PC-3 (cell line): ENCODE measurements at regions not wholly inside any gene's neighbourhood (a gene's known extent, or its start where the extent isn't known, plus 50 kb on each side); places are given as distances from the start of the nearest gene placed in this dataset.

ENCODE experiments used
- ATAC-seq: fragments of 200-7000 bp; cut with Tn5 transposase; 2 replicates; pipeline ENCODE4 v1.9.1; 2020; ENCODE audit warnings: mild to moderate bottlenecking, moderate library complexity
- BruUV-seq: library from RNA; stranded (reverse); fragments of 400-500 nt; replicated peaks from 2 replicates; lab custom pipeline; 2021; lab: Mats Ljungman, UMichigan
- CTCF ChIA-PET: fragments of 300-600 bp; sonication (Branson Sonifier 250); formaldehyde crosslinking; loops from one replicate; lab custom pipeline; 2022; ENCODE audit warnings: antibody characterized with exemption; lab: Charles Lee
- POLR2A ChIA-PET: fragments of 300-600 bp; sonication (Branson Sonifier 250); formaldehyde crosslinking; loops from one replicate; lab custom pipeline; 2022; ENCODE audit warnings: antibody characterized with exemption; ENCODE audit not compliant: unreplicated experiment; lab: Charles Lee
- DNase-seq: peaks from one replicate; pipeline ENCODE4 v3.0.0-alpha.2; 2015
- H2AFZ ChIP-seq: fragments of 300-600 bp; sonication (generic); 2 replicates; pipeline ENCODE4 v1.6.0; 2016; ENCODE audit warnings: antibody characterized with exemption, low read length
- H3F3A ChIP-seq: fragments of 300-600 bp; sonication (generic); one replicate; pipeline ENCODE4 v1.6.0; 2017; ENCODE audit warnings: antibody characterized with exemption, low read length, control low read depth, mild to moderate bottlenecking; ENCODE audit not compliant: unreplicated experiment
- H3K27ac ChIP-seq: fragments of 300-600 bp; sonication (generic); 2 replicates; pipeline ENCODE4 v1.5.1; 2016; ENCODE audit warnings: mild to moderate bottlenecking, low read length
- H3K27me3 ChIP-seq: fragments of 300-600 bp; sonication (generic); 2 replicates; pipeline ENCODE4 v1.6.1; 2016; ENCODE audit warnings: low read length, mixed read lengths
- H3K36me3 ChIP-seq: fragments of 300-600 bp; sonication (generic); 2 replicates; pipeline ENCODE4 v1.6.1; 2016; ENCODE audit warnings: low read depth, mixed run types, low read length, mixed read lengths
- H3K4me1 ChIP-seq: fragments of 300-600 bp; sonication (generic); 2 replicates; pipeline ENCODE4 v1.5.1; 2016; ENCODE audit warnings: low read length; ENCODE audit not compliant: insufficient read depth
- H3K4me2 ChIP-seq: fragments of 300-600 bp; sonication (generic); 2 replicates; pipeline ENCODE4 v1.6.0; 2016; ENCODE audit warnings: low read length
- H3K4me3 ChIP-seq: fragments of 300-600 bp; sonication (generic); 2 replicates; pipeline ENCODE4 v1.5.1; 2016; ENCODE audit warnings: mild to moderate bottlenecking, low read length, mixed read lengths
- H3K79me2 ChIP-seq: fragments of 300-600 bp; sonication (generic); 2 replicates; pipeline ENCODE4 v1.6.1; 2017; ENCODE audit warnings: low read length, mixed read lengths
- H3K9ac ChIP-seq: fragments of 300-600 bp; sonication (generic); 2 replicates; pipeline ENCODE4 v1.6.0; 2016; ENCODE audit warnings: mild to moderate bottlenecking, low read length
- H3K9me2 ChIP-seq: fragments of 300-600 bp; sonication (generic); replicated peaks from 2 replicates; pipeline ENCODE4 v1.6.1; 2016; ENCODE audit warnings: mixed run types, low read length, mixed read lengths
- H3K9me3 ChIP-seq: fragments of 300-600 bp; sonication (generic); 2 replicates; pipeline ENCODE4 v1.6.1; 2016; ENCODE audit warnings: low read length, mixed read lengths
- H4K20me1 ChIP-seq: fragments of 300-600 bp; sonication (generic); 2 replicates; pipeline ENCODE4 v1.6.1; 2016; ENCODE audit warnings: low read length, mixed read lengths
- EZH2 ChIP-seq: fragments of 300-600 bp; sonication (generic); IDR thresholded peaks from one replicate; pipeline ENCODE4 v1.6.1; 2017; ENCODE audit warnings: antibody characterized with exemption, mild to moderate bottlenecking, low read length; ENCODE audit not compliant: unreplicated experiment
- EZH2phosphoT487 ChIP-seq: fragments of 300-600 bp; sonication (generic); IDR thresholded peaks from 2 replicates; pipeline ENCODE4 v1.6.1; 2018; ENCODE audit warnings: mild to moderate bottlenecking, antibody characterized with exemption, low read length, borderline replicate concordance
- intact Hi-C: fragments of 100-400 bp; cut with micrococcal nuclease; formaldehyde crosslinking; loops from 2 replicates; pipeline ENCODE4 v1.9.0; 2023
- TF ChIP-seq, protein P1 (sequence below): fragments of 300-600 bp; sonication (generic); conservative IDR thresholded peaks from 2 replicates; pipeline ENCODE4 v1.5.1; 2017; ENCODE audit warnings: antibody characterized with exemption, low read depth, mild to moderate bottlenecking, low read length

DNA sequence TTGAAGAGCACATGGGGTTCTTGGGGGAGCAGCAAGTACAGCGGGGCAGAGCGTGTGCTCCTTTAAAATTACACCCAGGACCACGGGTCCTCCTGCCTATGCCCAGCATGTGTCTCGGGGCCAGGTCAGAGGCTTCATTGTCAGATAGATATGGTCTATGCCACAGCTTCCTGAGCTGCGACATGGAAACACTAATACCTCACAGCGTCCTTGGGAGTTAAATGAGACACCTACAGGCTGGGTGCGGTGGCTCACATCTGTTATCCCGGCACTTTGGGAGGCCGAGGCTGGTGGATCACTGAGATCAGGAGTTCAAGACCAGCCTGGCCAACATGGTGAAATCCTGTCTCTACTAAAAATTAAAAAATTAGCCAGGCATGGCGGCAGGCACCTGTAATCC lies 110.8 kb upstream of the ATL2 start:
- Histone ChIP-seq H3K9ac (no peak overlapping the region), H3K4me2 (no peak overlapping the region), H3K27ac (no peak overlapping the region), H3K9me3 (no peaks in the 10 kb centered on the region), H3K27me3 (no peaks in the 10 kb centered on the region), H3K79me2 (no peaks in the 10 kb centered on the region), H4K20me1 (no peaks in the 10 kb centered on the region), H3K9me2 (no peaks in the 10 kb centered on the region), H3K4me3 (no peak overlapping the region), H2AFZ (no peak overlapping the region), H3K4me1 (no peaks in the 10 kb centered on the region), H3F3A (no peaks in the 10 kb centered on the region), H3K36me3 (no peaks in the 10 kb centered on the region)
- CTCF ChIA-PET = no interaction called here
- POLR2A ChIA-PET = no interaction called here
- intact Hi-C loops = no loop called here
- no peak for DNase-seq
- no TSS peak for BruUV-seq
- ATAC-seq = no peak
- TF ChIP-seq EZH2phosphoT487 (no peak), EZH2 (no peak)
- TF ChIP-seq, protein P1, sequence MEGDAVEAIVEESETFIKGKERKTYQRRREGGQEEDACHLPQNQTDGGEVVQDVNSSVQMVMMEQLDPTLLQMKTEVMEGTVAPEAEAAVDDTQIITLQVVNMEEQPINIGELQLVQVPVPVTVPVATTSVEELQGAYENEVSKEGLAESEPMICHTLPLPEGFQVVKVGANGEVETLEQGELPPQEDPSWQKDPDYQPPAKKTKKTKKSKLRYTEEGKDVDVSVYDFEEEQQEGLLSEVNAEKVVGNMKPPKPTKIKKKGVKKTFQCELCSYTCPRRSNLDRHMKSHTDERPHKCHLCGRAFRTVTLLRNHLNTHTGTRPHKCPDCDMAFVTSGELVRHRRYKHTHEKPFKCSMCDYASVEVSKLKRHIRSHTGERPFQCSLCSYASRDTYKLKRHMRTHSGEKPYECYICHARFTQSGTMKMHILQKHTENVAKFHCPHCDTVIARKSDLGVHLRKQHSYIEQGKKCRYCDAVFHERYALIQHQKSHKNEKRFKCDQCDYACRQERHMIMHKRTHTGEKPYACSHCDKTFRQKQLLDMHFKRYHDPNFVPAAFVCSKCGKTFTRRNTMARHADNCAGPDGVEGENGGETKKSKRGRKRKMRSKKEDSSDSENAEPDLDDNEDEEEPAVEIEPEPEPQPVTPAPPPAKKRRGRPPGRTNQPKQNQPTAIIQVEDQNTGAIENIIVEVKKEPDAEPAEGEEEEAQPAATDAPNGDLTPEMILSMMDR = no peak

DNA sequence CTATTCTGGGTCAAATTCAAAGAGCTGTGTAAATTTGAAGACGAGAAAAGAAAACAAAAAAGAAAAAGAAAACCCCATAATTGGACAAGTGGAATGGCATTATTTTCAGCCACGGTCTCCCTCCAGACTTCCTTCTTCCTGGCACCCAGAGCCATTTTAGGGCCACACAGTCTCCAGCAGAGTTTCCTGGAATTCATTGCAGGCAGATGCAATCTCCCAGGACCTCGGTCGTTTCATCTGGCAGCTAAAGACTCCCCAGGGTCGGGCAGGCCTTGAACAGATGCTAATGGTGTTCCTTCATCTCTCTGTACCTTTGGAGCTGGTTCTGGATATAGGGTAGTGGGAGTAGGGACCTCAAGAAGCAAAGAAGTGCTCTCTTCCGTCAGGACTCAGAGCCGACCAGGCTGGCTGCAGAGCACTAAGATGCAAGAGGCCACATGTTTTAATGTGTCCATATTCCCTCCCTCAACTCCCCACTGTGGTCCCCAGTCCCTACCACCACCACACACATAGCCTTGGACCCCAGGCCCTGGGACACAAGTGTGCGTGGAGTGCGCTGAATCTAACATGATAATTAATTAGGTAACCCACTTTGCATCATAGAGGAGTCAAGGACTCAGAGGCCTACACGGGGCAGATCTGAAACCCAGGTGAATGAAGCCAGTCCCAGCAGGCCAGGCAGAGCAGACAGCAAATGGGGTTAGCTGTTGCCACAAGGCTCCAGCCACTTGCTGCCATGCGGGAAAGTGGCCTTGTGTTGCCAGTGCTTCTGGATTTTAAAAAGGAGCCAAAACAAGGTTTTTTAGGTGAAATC lies 109.3 kb upstream of the ATL2 start:
- Histone ChIP-seq H3K9ac (no peak overlapping the region), H3K9me2 (no peaks in the 10 kb centered on the region), H4K20me1 (no peaks in the 10 kb centered on the region), H3K27me3 (no peaks in the 10 kb centered on the region), H3K4me2 (no peak overlapping the region), H3K27ac (no peak overlapping the region), H3K4me3 (no peak overlapping the region), H3K79me2 (no peaks in the 10 kb centered on the region), H3K36me3 (no peaks in the 10 kb centered on the region), H3K9me3 (no peaks in the 10 kb centered on the region), H3F3A (no peaks in the 10 kb centered on the region), H3K4me1 (no peaks in the 10 kb centered on the region), H2AFZ (no peak overlapping the region)
- CTCF ChIA-PET = no interaction called here
- no TSS peak for BruUV-seq
- DNase-seq (no peak), ATAC-seq (no peak)
- intact Hi-C loops = no loop called here
- TF ChIP-seq EZH2phosphoT487 (no peak), EZH2 (no peak)
- TF ChIP-seq, protein P1 = no peak
- POLR2A ChIA-PET = no interaction called here

DNA sequence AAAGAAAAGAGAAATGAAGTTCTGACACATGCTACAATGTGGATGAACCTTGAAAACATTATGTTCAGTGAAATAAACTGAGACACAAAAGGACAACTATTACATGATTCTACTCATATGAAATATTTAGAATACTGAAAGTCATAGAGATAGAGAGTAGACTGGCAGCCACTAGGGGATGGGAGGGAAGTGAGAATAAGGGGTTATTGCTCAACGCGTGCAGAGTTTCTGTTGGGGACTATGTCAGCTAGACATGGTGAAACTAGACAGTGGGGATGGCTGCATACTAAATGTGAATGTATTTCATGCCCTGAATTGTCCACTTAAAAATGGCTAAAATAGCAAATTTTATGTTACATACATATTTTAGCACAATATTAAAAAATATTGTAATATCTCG lies 108.7 kb upstream of the ATL2 start:
- intact Hi-C loops = no loop called here
- H3K4me3 ChIP-seq = no peak overlapping the region
- no peaks in the 10 kb centered on the region for H4K20me1 ChIP-seq
- no peaks in the 10 kb centered on the region for H3K36me3 ChIP-seq
- DNase-seq (no peak), ATAC-seq (no peak)
- H3K9me3 ChIP-seq = no peaks in the 10 kb centered on the region
- H3K79me2 ChIP-seq = no peaks in the 10 kb centered on the region
- no peak overlapping the region for H2AFZ ChIP-seq
- H3K4me1 ChIP-seq = no peaks in the 10 kb centered on the region
- no TSS peak for BruUV-seq
- ChIA-PET CTCF (no interaction called here), POLR2A (no interaction called here)
- no peaks in the 10 kb centered on the region for H3F3A ChIP-seq
- H3K4me2 ChIP-seq = no peak overlapping the region
- H3K27ac ChIP-seq = no peak overlapping the region
- no peaks in the 10 kb centered on the region for H3K9me2 ChIP-seq
- H3K9ac ChIP-seq = no peak overlapping the region
- TF ChIP-seq, protein P1 = 0 out of 2 replicates have a peak, but pooled peaks have one; percentile 10
- TF ChIP-seq EZH2phosphoT487 (no peak), EZH2 (no peak)
- H3K27me3 ChIP-seq = no peaks in the 10 kb centered on the region
